GM10248 (cell line): ENCODE measurements at regions not wholly inside any gene's neighbourhood (a gene's known extent, or its start where the extent isn't known, plus 50 kb on each side); places are given as distances from the start of the nearest gene placed in this dataset.

Source experiments
- CTCF ChIA-PET: fragments of 300-600 bp; sonication (Branson Sonifier 250); formaldehyde crosslinking; extraction: SDS; loops from one replicate; lab custom pipeline; 2021; ENCODE audit warnings: antibody characterized with exemption; lab: Yijun Ruan, JAX
- POLR2A ChIA-PET: fragments of 350-650 bp; sonication (Branson Sonifier 250); formaldehyde crosslinking; extraction: SDS; loops from one replicate; lab custom pipeline; 2020; ENCODE audit warnings: antibody characterized with exemption; lab: Yijun Ruan, JAX
- DNase-seq: peaks from one replicate; pipeline ENCODE4 v3.0.0; 2012; ENCODE audit errors: extremely low spot score
- TF ChIP-seq, protein P1 (sequence below): IDR thresholded peaks from 2 replicates; pipeline ENCODE4 v1.5.1; 2012; ENCODE audit warnings: mild to moderate bottlenecking, low read depth; ENCODE audit errors: extremely low read depth, missing control alignments, control extremely low read depth

DNA sequence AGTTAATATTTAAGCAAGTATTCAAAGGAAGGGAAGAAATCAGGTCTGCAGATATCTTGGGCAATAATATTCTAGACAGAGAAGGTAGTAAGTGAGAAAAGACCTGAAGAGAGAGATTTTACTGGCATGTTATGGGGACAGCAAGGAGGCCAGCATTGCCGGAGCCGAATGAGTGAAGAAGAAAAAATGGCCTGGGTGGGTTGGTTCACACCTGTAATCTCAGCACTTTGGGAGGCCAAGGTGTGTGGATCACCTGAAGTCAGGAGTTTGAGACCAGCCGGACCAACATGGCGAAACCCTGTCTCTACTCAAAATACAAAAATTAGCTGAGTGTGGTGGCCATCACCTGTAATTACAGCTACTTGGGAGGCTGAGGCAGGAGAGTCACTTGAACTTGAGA, 164.7 kb downstream of the VGLL3 start:
- TF ChIP-seq, protein P1, sequence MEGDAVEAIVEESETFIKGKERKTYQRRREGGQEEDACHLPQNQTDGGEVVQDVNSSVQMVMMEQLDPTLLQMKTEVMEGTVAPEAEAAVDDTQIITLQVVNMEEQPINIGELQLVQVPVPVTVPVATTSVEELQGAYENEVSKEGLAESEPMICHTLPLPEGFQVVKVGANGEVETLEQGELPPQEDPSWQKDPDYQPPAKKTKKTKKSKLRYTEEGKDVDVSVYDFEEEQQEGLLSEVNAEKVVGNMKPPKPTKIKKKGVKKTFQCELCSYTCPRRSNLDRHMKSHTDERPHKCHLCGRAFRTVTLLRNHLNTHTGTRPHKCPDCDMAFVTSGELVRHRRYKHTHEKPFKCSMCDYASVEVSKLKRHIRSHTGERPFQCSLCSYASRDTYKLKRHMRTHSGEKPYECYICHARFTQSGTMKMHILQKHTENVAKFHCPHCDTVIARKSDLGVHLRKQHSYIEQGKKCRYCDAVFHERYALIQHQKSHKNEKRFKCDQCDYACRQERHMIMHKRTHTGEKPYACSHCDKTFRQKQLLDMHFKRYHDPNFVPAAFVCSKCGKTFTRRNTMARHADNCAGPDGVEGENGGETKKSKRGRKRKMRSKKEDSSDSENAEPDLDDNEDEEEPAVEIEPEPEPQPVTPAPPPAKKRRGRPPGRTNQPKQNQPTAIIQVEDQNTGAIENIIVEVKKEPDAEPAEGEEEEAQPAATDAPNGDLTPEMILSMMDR, result no peak
- DNase-seq, result no peak
- CTCF ChIA-PET, result interaction anchor here (1.4 kb wide), 1 partner anchor 9 kb away, joined by 4 read pairs; no protein-coding TSS in a partner anchor
- POLR2A ChIA-PET, result no interaction called here

- CTCF ChIA-PET, result no interaction called here
- POLR2A ChIA-PET, result no interaction called here
- TF ChIP-seq, protein P1, result no peak
- no peak for DNase-seq
Measured at GRCh38 chr3:86815880-86816279, 175.1 kb downstream of the VGLL3 start.

GRCh38 chr3:86814918-86815655, 175.9 kb downstream of the VGLL3 start:
- ChIA-PET CTCF (interaction anchor here (1.1 to 1.5 kb wide), 2 partner anchors 36 to 116 kb away, joined by 3 read pairs; no protein-coding TSS in a partner anchor), POLR2A (no interaction called here)
- TF ChIP-seq, protein P1, result no peak
- no peak for DNase-seq

- TF ChIP-seq, protein P1, result no peak
- ChIA-PET POLR2A (no interaction called here), CTCF (interaction anchor here (1.1 to 1.5 kb wide), 2 partner anchors 35 to 115 kb away, joined by 3 read pairs; no protein-coding TSS in a partner anchor)
- DNase-seq, result no peak
Measured at GRCh38 chr3:86814321-86814720, 176.6 kb downstream of the VGLL3 start.

DNA sequence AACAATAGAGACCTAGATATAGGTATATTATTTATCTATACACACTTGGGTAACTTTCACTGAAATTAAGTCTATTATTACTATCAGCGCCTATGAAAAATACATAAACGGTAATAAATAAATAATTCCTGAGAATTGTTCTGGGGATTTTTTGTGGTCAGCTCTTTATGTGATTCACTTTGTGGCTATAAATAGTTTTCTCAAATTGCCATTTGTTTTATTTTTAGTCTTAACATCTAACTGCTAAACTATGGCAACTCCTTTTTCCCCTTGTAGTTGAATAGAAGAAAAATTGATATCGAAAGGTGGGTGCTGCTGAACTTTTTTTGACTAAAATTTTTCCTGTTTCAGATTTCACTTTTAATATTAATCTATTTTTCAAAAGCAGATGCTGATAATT, 189.0 kb downstream of the VGLL3 start:
- no peak for DNase-seq
- ChIA-PET POLR2A (no interaction called here), CTCF (interaction anchor here (1.2 kb wide), 1 partner anchor 17 kb away, joined by 3 read pairs; no protein-coding TSS in a partner anchor)
- TF ChIP-seq, protein P1, result no peak

DNA sequence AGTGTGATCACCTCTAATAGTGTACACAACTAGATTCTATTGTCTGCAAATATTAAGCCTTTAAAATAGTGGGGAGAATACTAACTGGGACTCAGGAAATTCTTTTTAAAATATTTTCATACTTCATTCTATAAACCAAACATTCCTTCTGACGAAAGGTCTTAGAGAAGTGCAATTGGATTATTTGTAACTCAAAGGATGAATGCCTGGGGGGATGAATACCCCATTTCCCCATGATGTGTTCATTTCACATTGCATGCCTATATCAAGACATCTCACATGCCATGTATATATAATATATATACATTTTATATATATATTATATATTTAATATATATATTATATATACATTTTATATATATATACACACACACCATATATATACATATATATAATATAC, 189.9 kb downstream of the VGLL3 start:
- DNase-seq, result no peak
- POLR2A ChIA-PET, result no interaction called here
- CTCF ChIA-PET, result no interaction called here
- TF ChIP-seq, protein P1, result no peak
